ENCODE measurements at regions not wholly inside any gene's neighbourhood (a gene's known extent, or its start where the extent isn't known, plus 50 kb on each side); places are given as distances from the start of the nearest gene placed in this dataset.

- TF ChIP-seq CBX5 (IDR thresholded peaks at IDR 0.05; ENCODE audit: low read depth) (no peak), IRF4 (IDR thresholded peaks at IDR 0.05; ENCODE audit: low read depth, low read length) (no peak), ZSCAN29 (IDR thresholded peaks at IDR 0.05) (no peak), USF2 (IDR thresholded peaks at IDR 0.05; ENCODE audit: borderline replicate concordance, low read depth, low read length) (no peak), IKZF2 (IDR thresholded peaks at IDR 0.05) (peak in 1 of 2 experiments; percentile 61; a peak in 3 of 4 replicates), RELB (IDR thresholded peaks at IDR 0.05; ENCODE audit: low read depth) (peak; percentile 53; the same call in 1 of the 2 replicates), NBN (IDR thresholded peaks at IDR 0.05) (peak; percentile 83), NKRF (conservative IDR thresholded peaks at IDR 0.05) (no peak), BHLHE40 (IDR thresholded peaks at IDR 0.05; ENCODE audit: borderline replicate concordance in 1 of 2, low read depth in 2 of 2, low read length in 1 of 2) (peak in 1 of 2 experiments; percentile 21; a peak in 1 of 4 replicates), RAD51 (IDR thresholded peaks at IDR 0.05) (0 out of 2 replicates have a peak, but pooled peaks have one; percentile 13), ZNF384 (IDR thresholded peaks at IDR 0.05; ENCODE audit: borderline replicate concordance, low read depth, low read length) (peak; percentile 95), CUX1 (IDR thresholded peaks at IDR 0.05; ENCODE audit: insufficient replicate concordance, low read depth, low read length) (no peak)
Observed at GRCh38 chr2:215567504-215567903, 131.6 kb upstream of the FN1 start (continued).
